Mesenchymal stem cell (in vitro differentiated cells and primary cell): ENCODE measurements at regions not wholly inside any gene's neighbourhood (a gene's known extent, or its start where the extent isn't known, plus 50 kb on each side); places are given as distances from the start of the nearest gene placed in this dataset.

Experiments used
- DNase-seq: peaks from one replicate; pipeline ENCODE4 v3.0.0-alpha.2; 2013
- H2AFZ ChIP-seq: one replicate; pipeline ENCODE4 v1.6.1; 2013; ENCODE audit warnings: low read depth, mild to moderate bottlenecking, control low read depth, inconsistent platforms, low read length, moderate library complexity
- H2AK5ac ChIP-seq: 2 replicates; pipeline ENCODE4 v1.6.1; 2013; ENCODE audit warnings: low read length, moderate library complexity, mild to moderate bottlenecking, inconsistent platforms; ENCODE audit not compliant: severe bottlenecking
- H2BK120ac ChIP-seq: one replicate; pipeline ENCODE4 v1.6.1; 2013; ENCODE audit warnings: low read depth, mild to moderate bottlenecking, inconsistent platforms, low read length, moderate library complexity
- H2BK12ac ChIP-seq, 2 experiments: one replicate each; pipeline ENCODE4 v1.6.1; 2013; ENCODE audit warnings: inconsistent platforms in 2 of 2, low read length in 2 of 2, mild to moderate bottlenecking in 2 of 2, moderate library complexity in 2 of 2, control low read depth in 1 of 2
- H2BK15ac ChIP-seq: one replicate; pipeline ENCODE4 v1.6.1; 2013; ENCODE audit warnings: mild to moderate bottlenecking, low read depth, inconsistent platforms; ENCODE audit not compliant: poor library complexity, severe bottlenecking
- H2BK5ac ChIP-seq: 2 replicates; pipeline ENCODE4 v1.6.1; 2013; ENCODE audit warnings: low read depth, mild to moderate bottlenecking, low read length, control low read depth, inconsistent platforms; ENCODE audit not compliant: poor library complexity, severe bottlenecking
- H3K14ac ChIP-seq, 2 experiments: one replicate each; pipeline ENCODE4 v1.6.1; 2013; ENCODE audit warnings: inconsistent platforms in 2 of 2, low read length in 2 of 2, control low read depth in 1 of 2, mild to moderate bottlenecking in 1 of 2, moderate library complexity in 1 of 2
- H3K18ac ChIP-seq, 2 experiments: one replicate each; pipeline ENCODE4 v1.6.1; 2013; ENCODE audit warnings: inconsistent platforms in 2 of 2, low read length in 2 of 2, control low read depth in 1 of 2, low read depth in 1 of 2, mild to moderate bottlenecking in 1 of 2
- H3K23ac ChIP-seq, 2 experiments: one replicate each; pipeline ENCODE4 v1.6.1; 2013; ENCODE audit warnings: inconsistent platforms in 2 of 2, low read length in 2 of 2, mild to moderate bottlenecking in 2 of 2, moderate library complexity in 2 of 2, control low read depth in 1 of 2
- H3K27ac ChIP-seq: 2 replicates; pipeline ENCODE4 v1.5.1; 2013; ENCODE audit warnings: mild to moderate bottlenecking, moderate library complexity, low read length, control low read depth, inconsistent platforms; ENCODE audit not compliant: poor library complexity, severe bottlenecking
- H3K27me3 ChIP-seq, 2 experiments: 2 replicates each; pipeline versions ENCODE4 v1.6.1 to v1.7.0; 2013; ENCODE audit warnings: low read length in 2 of 2, mild to moderate bottlenecking in 2 of 2, moderate library complexity in 2 of 2, control low read depth in 1 of 2, inconsistent platforms in 1 of 2; ENCODE audit not compliant: control insufficient read depth in 1 of 2, insufficient read depth in 1 of 2
- H3K36me3 ChIP-seq, 2 experiments: 2 replicates each; pipeline versions ENCODE4 v1.6.1 to v1.7.0; 2013; ENCODE audit warnings: low read length in 2 of 2, control low read depth in 1 of 2, inconsistent platforms in 1 of 2, low read depth in 1 of 2, mild to moderate bottlenecking in 1 of 2; ENCODE audit not compliant: insufficient read depth in 2 of 2, control insufficient read depth in 1 of 2
- H3K4ac ChIP-seq, 2 experiments: one replicate each; pipeline ENCODE4 v1.6.1; 2013; ENCODE audit warnings: inconsistent platforms in 2 of 2, low read length in 2 of 2, mild to moderate bottlenecking in 2 of 2, moderate library complexity in 2 of 2, control low read depth in 1 of 2, low read depth in 1 of 2
- H3K4me1 ChIP-seq: 2 replicates; pipeline ENCODE4 v1.6.1; 2013; ENCODE audit warnings: low read depth, low read length, control low read depth; ENCODE audit not compliant: control insufficient read depth, insufficient read depth
- H3K4me2 ChIP-seq: 2 replicates; pipeline ENCODE4 v1.6.1; 2013; ENCODE audit warnings: low read length, mild to moderate bottlenecking, inconsistent platforms; ENCODE audit not compliant: poor library complexity, severe bottlenecking
- H3K4me3 ChIP-seq, 2 experiments: 2 replicates each; pipeline versions ENCODE4 v1.5.1 to v1.7.0; 2013; ENCODE audit warnings: low read length in 2 of 2, mild to moderate bottlenecking in 2 of 2, control low read depth in 1 of 2, low read depth in 1 of 2; ENCODE audit not compliant: insufficient read depth in 1 of 2
- H3K79me1 ChIP-seq: replicated peaks from 2 replicates; pipeline ENCODE4 v1.6.1; 2013; ENCODE audit warnings: mild to moderate bottlenecking, control low read depth, low read length, inconsistent platforms; ENCODE audit not compliant: poor library complexity, severe bottlenecking
- H3K9ac ChIP-seq: 2 replicates; pipeline ENCODE4 v1.7.0; 2013; ENCODE audit warnings: mild to moderate bottlenecking, low read length, moderate library complexity
- H3K9me3 ChIP-seq: 2 replicates; pipeline ENCODE4 v1.7.0; 2013; ENCODE audit warnings: mild to moderate bottlenecking, low read length; ENCODE audit not compliant: control insufficient read depth
- H4K8ac ChIP-seq: one replicate; pipeline ENCODE4 v1.6.1; 2013; ENCODE audit warnings: inconsistent platforms, mild to moderate bottlenecking, low read length, moderate library complexity
- H4K91ac ChIP-seq: one replicate; pipeline ENCODE4 v1.6.1; 2013; ENCODE audit warnings: mild to moderate bottlenecking, low read length, inconsistent platforms
- WGBS: methylation state at CpG from one replicate; pipeline ENCODE4 v1.1.7; 2013; ENCODE audit warnings: mixed read lengths; 5-methylcytosine and 5-hydroxymethylcytosine counted together

DNA sequence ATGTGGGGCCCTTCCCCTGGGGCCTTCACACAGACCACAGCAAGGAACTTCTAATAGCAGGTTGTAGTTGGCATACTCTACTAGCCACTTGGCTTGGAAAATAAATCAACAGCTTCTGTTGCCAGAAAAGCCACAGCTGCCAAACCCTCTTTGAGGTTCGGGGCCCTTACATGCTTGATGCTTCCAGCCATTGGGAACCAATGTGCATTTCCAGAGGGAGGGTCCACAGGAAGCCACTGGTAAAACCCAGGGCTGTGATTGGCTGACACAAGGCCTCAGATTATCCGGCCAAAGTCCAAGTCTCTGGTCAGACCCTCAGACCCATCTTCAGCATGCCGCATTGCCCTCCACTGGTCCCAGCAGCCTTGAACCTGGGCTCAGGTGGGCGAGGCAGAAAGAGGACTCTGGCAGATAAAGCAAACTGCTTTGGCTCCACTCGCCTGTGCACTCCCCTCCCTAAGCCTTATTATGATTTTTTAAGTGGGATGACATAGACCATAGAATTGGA is 214.4 kb downstream of the BCL11B start:
- Histone ChIP-seq H3K18ac (no peak overlapping the region), H2BK5ac (no peak overlapping the region), H2AK5ac (no peak overlapping the region), H4K91ac (no peak overlapping the region), H3K27me3 (peaks cover 0 to 3% of the 10 kb centered on the region in 2 experiments), H2BK120ac (no peak overlapping the region), H3K4me1 (no peaks in the 10 kb centered on the region), H3K9ac (no peak overlapping the region), H2BK12ac (no peak overlapping the region), H3K9me3 (peaks cover 13% of the 10 kb centered on the region), H4K8ac (no peak overlapping the region), H3K79me1 (no peaks in the 10 kb centered on the region), H3K4me3 (no peak overlapping the region), H3K4me2 (no peak overlapping the region), H2BK15ac (no peak overlapping the region), H3K27ac (no peak overlapping the region), H2AFZ (no peak overlapping the region), H3K14ac (no peak overlapping the region), H3K4ac (no peak overlapping the region), H3K23ac (no peak overlapping the region), H3K36me3 (no peaks in the 10 kb centered on the region)
- 84% methylated on average over 3 of the region's 5 CpGs for WGBS
- no peak for DNase-seq

DNA sequence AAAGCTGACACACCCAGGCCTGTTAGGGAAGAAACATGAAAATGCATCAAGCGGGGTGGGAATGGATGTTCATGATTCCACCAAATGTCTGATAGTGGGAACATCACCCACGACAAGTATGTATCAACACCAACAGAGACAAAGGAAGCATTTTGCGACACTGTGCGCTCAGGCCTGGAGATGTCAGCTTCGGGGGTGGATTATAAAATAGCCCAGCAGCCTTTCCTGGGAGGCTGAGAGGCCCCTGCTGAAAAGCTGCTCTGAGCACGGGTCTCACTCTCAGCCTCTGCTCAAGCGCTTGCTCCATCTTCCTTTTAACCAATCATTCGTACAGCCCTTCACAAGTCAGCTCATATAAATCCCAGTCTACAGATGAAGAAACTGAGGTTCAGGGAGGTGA is 213.5 kb downstream of the BCL11B start:
- Histone ChIP-seq H3K4me3 (no peak overlapping the region), H3K18ac (no peak overlapping the region), H3K9ac (no peak overlapping the region), H3K79me1 (no peaks in the 10 kb centered on the region), H2BK5ac (no peak overlapping the region), H3K27me3 (peaks cover 0 to 3% of the 10 kb centered on the region in 2 experiments), H3K4me2 (no peak overlapping the region), H4K8ac (no peak overlapping the region), H2BK12ac (no peak overlapping the region), H3K4me1 (no peaks in the 10 kb centered on the region), H2BK120ac (no peak overlapping the region), H2AFZ (no peak overlapping the region), H3K36me3 (no peaks in the 10 kb centered on the region), H2BK15ac (no peak overlapping the region), H2AK5ac (no peak overlapping the region), H3K14ac (no peak overlapping the region), H3K9me3 (peaks cover 5% of the 10 kb centered on the region), H4K91ac (no peak overlapping the region), H3K23ac (no peak overlapping the region), H3K4ac (no peak overlapping the region), H3K27ac (no peak overlapping the region)
- no peak for DNase-seq
- 79% methylated on average over 8 of the region's 8 CpGs for WGBS

DNA sequence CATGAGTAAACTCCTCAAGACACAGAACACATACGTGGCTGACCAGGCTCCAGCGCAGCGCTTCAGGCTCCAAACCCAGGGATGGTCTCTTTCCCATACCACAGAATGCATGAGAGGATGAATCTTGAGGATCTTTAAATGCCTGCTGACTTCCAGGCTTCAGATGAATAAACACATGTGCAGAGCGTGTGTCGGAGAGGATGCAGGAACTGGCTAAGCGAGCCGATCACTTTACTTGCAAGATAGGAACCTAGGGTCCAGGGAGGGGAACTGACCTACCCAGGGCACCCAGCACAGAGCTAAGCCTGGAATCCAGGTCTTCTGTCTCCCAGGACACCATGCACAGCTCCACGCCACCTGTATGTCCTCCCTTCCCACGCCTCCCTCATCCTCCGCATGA is 209.8 kb downstream of the BCL11B start:
- Histone ChIP-seq H3K36me3 (no peaks in the 10 kb centered on the region), H3K4me1 (no peaks in the 10 kb centered on the region), H3K27me3 (peaks cover 0 to 3% of the 10 kb centered on the region in 2 experiments), H4K8ac (no peak overlapping the region), H3K4ac (no peak overlapping the region), H2AK5ac (no peak overlapping the region), H3K4me3 (no peak overlapping the region), H2AFZ (peak overlapping the region; percentile 44), H3K27ac (no peak overlapping the region), H3K23ac (no peak overlapping the region), H3K9me3 (no peaks in the 10 kb centered on the region), H4K91ac (no peak overlapping the region), H2BK15ac (no peak overlapping the region), H3K9ac (no peak overlapping the region), H3K14ac (no peak overlapping the region), H2BK5ac (no peak overlapping the region), H2BK120ac (no peak overlapping the region), H3K79me1 (no peaks in the 10 kb centered on the region), H3K18ac (no peak overlapping the region), H3K4me2 (no peak overlapping the region), H2BK12ac (no peak overlapping the region)
- DNase-seq: no peak
- 86% methylated on average over 10 of the region's 10 CpGs for whole genome bisulfite sequencing

DNA sequence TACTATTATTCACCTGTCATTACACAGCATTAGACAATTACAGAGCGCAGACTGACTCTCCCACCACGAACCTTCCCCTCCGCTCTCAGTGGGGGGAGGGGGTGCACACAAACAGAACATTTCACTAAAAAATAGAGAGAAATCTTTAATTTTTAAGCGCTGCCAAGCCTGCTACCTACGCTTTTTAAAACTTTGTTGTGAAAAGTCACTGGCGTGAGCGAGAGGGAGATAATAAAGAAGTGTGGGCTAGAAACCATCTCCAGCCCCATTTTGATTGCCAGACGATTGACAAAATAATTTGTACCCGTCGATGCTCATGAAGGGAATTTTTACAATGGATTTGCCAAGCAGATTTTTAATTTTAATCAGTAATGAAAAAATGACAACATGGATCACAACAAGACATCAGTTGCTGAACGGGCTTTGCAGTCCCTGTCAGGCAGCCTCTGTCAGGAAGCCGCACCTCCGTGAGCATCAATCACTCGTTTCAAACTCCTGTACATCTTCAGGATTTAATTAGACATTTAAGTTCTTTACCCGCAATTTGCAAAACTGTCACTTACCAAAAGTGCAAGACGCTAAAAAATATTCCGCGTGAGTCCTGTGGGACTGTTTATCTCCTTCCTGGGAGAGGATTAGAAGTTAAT is 209.1 kb downstream of the BCL11B start:
- Histone ChIP-seq H3K79me1 (no peaks in the 10 kb centered on the region), H2AFZ (no peak overlapping the region), H2BK15ac (no peak overlapping the region), H3K4me1 (no peaks in the 10 kb centered on the region), H3K4me2 (no peak overlapping the region), H3K4me3 (no peak overlapping the region), H3K36me3 (no peaks in the 10 kb centered on the region), H3K23ac (no peak overlapping the region), H2AK5ac (no peak overlapping the region), H3K9me3 (peaks cover under 1% of the 10 kb centered on the region), H2BK12ac (no peak overlapping the region), H3K18ac (no peak overlapping the region), H3K9ac (no peak overlapping the region), H3K14ac (no peak overlapping the region), H4K91ac (no peak overlapping the region), H3K27me3 (peaks cover 0 to 3% of the 10 kb centered on the region in 2 experiments), H3K4ac (no peak overlapping the region), H3K27ac (no peak overlapping the region), H2BK120ac (no peak overlapping the region), H2BK5ac (no peak overlapping the region), H4K8ac (no peak overlapping the region)
- 85% methylated on average over 12 of the region's 18 CpGs for WGBS
- DNase-seq: no peak
